ENCODE measurements at regions not wholly inside any gene's neighbourhood (a gene's known extent, or its start where the extent isn't known, plus 50 kb on each side); places are given as distances from the start of the nearest gene placed in this dataset.

- H3K27ac ChIP-seq, result peak overlapping the region in 3 of 4 donors; percentile 30 to 70 (median 69)
- DNase-seq (ENCODE audit: low spot score in 2 of 2), result peak; percentile 51 to 53
These were observed 212.3 kb downstream of the CYP26B1 start for GRCh38 chr2:71935262-71935848.

GRCh38 chr2:71934595-71935261 is 212.9 kb downstream of the CYP26B1 start:
- Histone ChIP-seq H3K4me1 (peaks cover 0 to 19% (median under 1%) of the 10 kb centered on the region in 4 donors), H3K27ac (peak overlapping the region; percentile 15 to 70 (median 50)), H3K36me3 (no peaks in the 10 kb centered on the region), H3K27me3 (no peaks in the 10 kb centered on the region), H3K9me3 (no peaks in the 10 kb centered on the region), H3K4me3 (no peak overlapping the region)
- peak in 1 of 2 donors; percentile 63 for DNase-seq (ENCODE audit: low spot score in 2 of 2)
- TF ChIP-seq EP300 (IDR thresholded peaks at IDR 0.05) (peak in 1 of 2 donors; percentile 92), CTCF (IDR thresholded peaks at IDR 0.05) (no peak)
- 77 to 81% methylated on average over 4 of the region's 4 CpGs for WGBS, 2 donors

More at GRCh38 chr2:71935262-71935848, 212.3 kb downstream of the CYP26B1 start:
- Histone ChIP-seq H3K36me3 (no peaks in the 10 kb centered on the region), H3K27me3 (no peaks in the 10 kb centered on the region), H3K4me3 (no peak overlapping the region), H3K9me3 (no peaks in the 10 kb centered on the region), H3K4me1 (peaks cover 0 to 20% (median 2%) of the 10 kb centered on the region in 4 donors)
- TF ChIP-seq EP300 (IDR thresholded peaks at IDR 0.05) (peak in 1 of 2 donors; percentile 31), CTCF (IDR thresholded peaks at IDR 0.05) (no peak)
- 57 to 65% methylated on average over 10 to 11 of the region's 11 CpGs for WGBS, 2 donors

GRCh38 chr2:71934320-71934593 is 213.4 kb downstream of the CYP26B1 start:
- WGBS, 2 donors, result 88 to 100% methylated on average over 2 of the region's 2 CpGs
- Histone ChIP-seq H3K36me3 (no peaks in the 10 kb centered on the region), H3K9me3 (no peaks in the 10 kb centered on the region), H3K27me3 (no peaks in the 10 kb centered on the region), H3K27ac (peak overlapping the region in 1 of 4 donors; percentile 46), H3K4me1 (peaks cover 0 to 16% (median 0%) of the 10 kb centered on the region in 4 donors), H3K4me3 (no peak overlapping the region)
- TF ChIP-seq CTCF (IDR thresholded peaks at IDR 0.05) (no peak), EP300 (IDR thresholded peaks at IDR 0.05) (no peak), POLR2A (IDR thresholded peaks at IDR 0.05) (no peak)
- no peak for DNase-seq (ENCODE audit: low spot score in 2 of 2)

- Histone ChIP-seq H3K27me3 (no peaks in the 10 kb centered on the region), H3K4me1 (peaks cover 0 to 16% (median 0%) of the 10 kb centered on the region in 4 donors), H3K27ac (peak overlapping the region in 1 of 4 donors; percentile 46), H3K9me3 (no peaks in the 10 kb centered on the region), H3K36me3 (no peaks in the 10 kb centered on the region), H3K4me3 (no peak overlapping the region)
- DNase-seq (ENCODE audit: low spot score in 2 of 2), result no peak
- no peak for TF ChIP-seq CTCF (IDR thresholded peaks at IDR 0.05)
- no peak for TF ChIP-seq POLR2A (IDR thresholded peaks at IDR 0.05)
- no peak for TF ChIP-seq EP300 (IDR thresholded peaks at IDR 0.05)
- WGBS, 2 donors, result 73 to 80% methylated on average over 8 of the region's 8 CpGs
These were observed 214.0 kb downstream of the CYP26B1 start for GRCh38 chr2:71933467-71934319.

Measured in tibial nerve (tissue), 4 donors.